MM.1S (cell line): ENCODE measurements at regions not wholly inside any gene's neighbourhood (a gene's known extent, or its start where the extent isn't known, plus 50 kb on each side); places are given as distances from the start of the nearest gene placed in this dataset.

Experiments
- CTCF ChIP-seq: fragments of 300-600 bp; sonication (generic); IDR thresholded peaks from 2 replicates; pipeline ENCODE4 v1.5.1; 2016; ENCODE audit warnings: antibody characterized with exemption, low read length, mixed read lengths
- EZH2 ChIP-seq: fragments of 300-600 bp; sonication (generic); optimal IDR thresholded peaks from 2 replicates; pipeline ENCODE3; 2017; ENCODE audit warnings: low read depth, mild to moderate bottlenecking, antibody characterized with exemption, low read length, mixed read lengths
- EZH2phosphoT487 ChIP-seq: fragments of 300-600 bp; sonication (generic); IDR thresholded peaks from 2 replicates; pipeline ENCODE4 v1.6.1; 2018; ENCODE audit warnings: antibody characterized with exemption, low read length

GRCh38 chr11:95704865-95705264 is 84.7 kb downstream of the FAM76B start:
- TF ChIP-seq CTCF (no peak), EZH2 (no peak), EZH2phosphoT487 (no peak)
